ENCODE measurements at regions not wholly inside any gene's neighbourhood (a gene's known extent, or its start where the extent isn't known, plus 50 kb on each side); places are given as distances from the start of the nearest gene placed in this dataset.

- no peak for DNase-seq
These were observed 243.0 kb downstream of the SNX13 start for GRCh38 chr7:17697128-17697881.

- DNase-seq, result no peak
These were observed 240.6 kb downstream of the SNX13 start for GRCh38 chr7:17699696-17700095.

- no peak for DNase-seq
These were observed 240.2 kb downstream of the SNX13 start for GRCh38 chr7:17700138-17700537.

DNA sequence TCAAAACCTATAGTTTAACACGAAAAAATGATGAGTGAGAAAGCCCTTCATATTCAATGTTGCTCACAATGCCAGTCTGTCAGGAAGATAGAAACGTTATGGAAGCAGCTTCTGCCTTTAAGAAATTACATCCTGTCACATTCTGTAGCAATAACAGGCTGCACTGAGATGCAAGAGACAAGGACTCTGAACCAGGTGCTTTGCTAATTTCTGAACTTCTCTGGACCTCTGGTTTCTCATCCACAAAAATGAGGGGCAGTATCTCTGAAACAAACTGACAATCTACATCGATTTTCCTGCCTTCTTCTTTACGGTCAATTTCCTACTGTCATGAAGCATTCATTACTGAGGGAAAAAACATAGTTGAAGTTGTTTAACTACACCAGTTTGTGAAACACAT, 234.0 kb downstream of the SNX13 start:
- no peak for DNase-seq

DNA sequence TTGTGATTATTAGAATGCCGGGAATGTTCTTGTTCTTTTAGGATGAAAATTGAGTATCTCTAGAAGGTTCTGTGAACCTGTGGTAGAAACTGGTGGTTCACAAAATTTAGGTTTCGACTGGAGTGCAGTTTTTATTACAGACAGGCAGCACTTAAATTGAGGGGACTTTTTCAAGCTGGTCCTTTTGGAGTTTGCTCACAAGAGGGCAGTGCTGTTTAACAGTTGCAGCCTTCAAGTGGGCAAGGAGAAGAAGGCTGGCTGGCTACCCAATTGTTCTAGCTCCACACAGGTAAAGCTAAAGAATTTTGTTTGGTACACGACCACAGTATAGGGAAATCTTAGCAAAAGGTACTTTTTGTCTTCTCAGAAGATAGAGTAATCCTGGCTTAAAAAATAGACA, 233.6 kb downstream of the SNX13 start:
- DNase-seq, result peak; percentile 72

GRCh38 chr7:17709127-17709526, 231.2 kb downstream of the SNX13 start:
- DNase-seq, result no peak

- DNase-seq, result no peak
These were observed 230.7 kb downstream of the SNX13 start for GRCh38 chr7:17709599-17709998.

DNA sequence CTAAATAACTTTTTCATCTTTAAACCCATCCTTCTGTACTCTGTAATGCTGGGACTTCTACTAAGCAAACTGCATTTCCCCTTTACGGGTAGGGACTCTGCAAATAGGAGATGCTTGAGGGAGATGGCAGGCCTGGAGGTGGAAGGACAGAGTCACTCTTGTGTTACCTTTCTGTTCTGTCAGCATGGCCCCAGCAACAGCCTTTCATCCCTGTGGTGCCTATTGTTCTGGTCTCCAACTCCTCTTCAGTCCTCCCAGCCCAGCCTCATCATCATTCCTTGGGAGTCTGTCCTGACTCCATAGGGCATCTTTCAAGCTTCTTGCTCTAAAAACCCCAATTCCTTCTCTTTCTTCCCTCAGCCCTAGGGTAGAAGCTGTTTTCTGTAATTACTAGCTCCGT, 230.0 kb downstream of the SNX13 start:
- no peak for DNase-seq

DNA sequence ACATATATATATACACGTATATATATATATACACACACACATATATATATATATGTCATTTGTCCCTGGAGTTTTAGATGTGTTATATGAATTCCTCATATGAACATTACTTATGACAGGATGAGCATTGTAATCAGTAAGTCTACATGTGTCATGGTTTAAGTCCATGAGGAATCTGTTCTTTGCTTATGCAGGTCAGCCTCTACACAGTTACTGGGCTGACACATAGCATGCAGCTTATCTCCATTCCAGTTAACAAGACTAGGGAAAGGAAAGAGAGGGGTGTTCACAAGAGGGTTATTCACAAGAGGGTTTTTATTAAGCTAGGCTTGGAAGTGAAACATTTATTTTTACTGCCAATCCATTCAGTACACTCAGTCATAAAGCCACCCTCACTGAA, 226.7 kb downstream of the SNX13 start:
- DNase-seq, result no peak

DNA sequence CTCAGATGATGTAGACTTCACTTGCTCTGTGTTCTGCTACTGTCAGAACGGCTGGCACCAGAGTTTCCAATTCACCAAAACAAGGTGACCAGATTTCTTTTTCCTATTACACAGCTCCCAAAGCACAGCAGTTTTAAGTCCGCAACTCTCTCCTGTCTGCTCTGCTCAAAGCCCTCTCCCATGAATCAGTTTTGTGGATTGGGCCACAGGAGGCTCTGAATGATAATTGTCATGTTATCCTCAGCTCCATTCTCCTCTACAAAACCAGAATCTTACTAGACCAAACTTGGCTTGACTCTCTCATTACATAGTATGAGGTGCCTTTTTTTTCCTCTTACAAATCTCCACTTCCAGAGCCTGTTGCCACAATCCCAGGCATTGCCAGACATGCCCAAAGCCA, 223.5 kb downstream of the SNX13 start:
- DNase-seq, result no peak

DNA sequence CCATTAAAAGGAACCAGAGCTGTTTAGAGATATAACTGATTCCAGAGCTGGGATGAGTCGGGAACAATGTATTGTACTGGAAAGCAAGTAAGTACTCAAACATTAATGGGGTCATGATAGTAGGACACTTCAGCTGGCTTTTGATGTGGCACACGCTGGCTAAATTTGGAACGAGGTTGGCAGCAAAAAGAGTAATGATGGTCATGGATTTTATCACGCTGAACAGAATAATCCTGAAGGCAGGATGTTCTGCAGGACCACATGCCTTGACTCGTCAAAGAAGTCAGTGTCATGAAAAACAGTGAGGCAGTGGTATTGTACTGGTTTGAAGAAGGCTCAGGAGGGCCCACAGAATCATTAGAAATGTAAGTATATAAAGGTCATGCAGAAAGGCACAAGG, 220.3 kb downstream of the SNX13 start:
- DNase-seq, result no peak

- DNase-seq, result no peak
These were observed 218.5 kb downstream of the SNX13 start for GRCh38 chr7:17721736-17722285.

- DNase-seq, result no peak
These were observed 217.5 kb downstream of the SNX13 start for GRCh38 chr7:17722798-17723197.

DNA sequence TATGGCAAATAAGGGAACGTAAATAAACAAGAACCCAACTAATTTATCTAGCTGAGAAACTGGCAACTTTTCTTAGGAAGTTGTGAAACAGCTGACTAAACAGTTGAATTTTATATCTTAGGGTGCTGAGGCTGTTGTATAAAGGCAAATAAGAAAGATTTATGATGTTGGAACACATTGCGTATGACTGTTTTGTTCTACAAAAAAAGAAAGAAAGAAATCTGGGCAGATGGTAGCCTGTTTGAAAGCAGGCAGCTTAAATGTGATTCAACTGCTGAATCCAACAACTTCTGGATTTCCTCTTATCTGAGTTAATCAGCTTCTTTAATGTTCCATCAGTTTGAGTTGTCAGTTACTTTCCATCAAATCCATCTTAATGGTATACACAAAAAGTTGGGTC, 214.5 kb downstream of the SNX13 start:
- no peak for DNase-seq

GRCh38 chr7:17732083-17732482, 208.2 kb downstream of the SNX13 start:
- DNase-seq, result no peak
